ENCODE measurements at regions not wholly inside any gene's neighbourhood (a gene's known extent, or its start where the extent isn't known, plus 50 kb on each side); places are given as distances from the start of the nearest gene placed in this dataset.

DNA sequence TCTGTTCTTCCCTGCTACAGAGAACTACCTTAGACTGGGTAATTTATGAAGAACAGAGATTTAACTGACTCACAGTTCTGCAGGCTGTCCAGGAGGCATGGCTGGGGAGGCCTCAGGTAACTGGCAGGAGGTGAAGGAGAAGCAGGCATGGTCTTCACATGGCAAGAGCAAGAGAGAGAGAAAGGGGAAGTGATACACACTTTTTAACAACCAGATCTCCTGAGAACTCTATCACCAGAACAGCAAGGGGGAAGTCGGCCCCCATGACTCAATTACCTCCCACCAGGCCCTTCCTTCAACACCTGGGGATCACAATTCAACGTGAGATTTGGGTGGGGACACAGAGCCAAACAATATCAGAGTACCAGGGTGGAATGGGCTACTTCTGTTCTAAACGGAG is 766.8 kb downstream of the TLE1 start:
- Histone ChIP-seq H3F3A (ENCODE audit: control insufficient read depth, insufficient read depth) (no peaks in the 10 kb centered on the region), H3K27ac (ENCODE audit: low read depth, low read length) (no peak overlapping the region), H3K4me1 (ENCODE audit: control insufficient read depth, low read length) (no peaks in the 10 kb centered on the region), H3K9me3 (ENCODE audit: control insufficient read depth, insufficient read depth, low read length) (no peaks in the 10 kb centered on the region), H3K4me2 (ENCODE audit: low read length) (no peak overlapping the region), H3K9me2 (replicated peaks; ENCODE audit: control insufficient read depth, low read length) (no peaks in the 10 kb centered on the region), H3K79me2 (ENCODE audit: control insufficient read depth, low read length) (no peaks in the 10 kb centered on the region), H3K27me3 (ENCODE audit: control insufficient read depth, low read length) (no peaks in the 10 kb centered on the region), H3K36me3 (ENCODE audit: control insufficient read depth, low read length) (no peaks in the 10 kb centered on the region), H3K4me3 (ENCODE audit: low read length) (no peak overlapping the region), H4K20me1 (ENCODE audit: control insufficient read depth, insufficient read depth, low read depth, low read length) (no peaks in the 10 kb centered on the region)
- no peak for TF ChIP-seq EZH2phosphoT487 (IDR thresholded peaks at IDR 0.05; ENCODE audit: borderline replicate concordance, low read length)
- TF ChIP-seq, protein P1, sequence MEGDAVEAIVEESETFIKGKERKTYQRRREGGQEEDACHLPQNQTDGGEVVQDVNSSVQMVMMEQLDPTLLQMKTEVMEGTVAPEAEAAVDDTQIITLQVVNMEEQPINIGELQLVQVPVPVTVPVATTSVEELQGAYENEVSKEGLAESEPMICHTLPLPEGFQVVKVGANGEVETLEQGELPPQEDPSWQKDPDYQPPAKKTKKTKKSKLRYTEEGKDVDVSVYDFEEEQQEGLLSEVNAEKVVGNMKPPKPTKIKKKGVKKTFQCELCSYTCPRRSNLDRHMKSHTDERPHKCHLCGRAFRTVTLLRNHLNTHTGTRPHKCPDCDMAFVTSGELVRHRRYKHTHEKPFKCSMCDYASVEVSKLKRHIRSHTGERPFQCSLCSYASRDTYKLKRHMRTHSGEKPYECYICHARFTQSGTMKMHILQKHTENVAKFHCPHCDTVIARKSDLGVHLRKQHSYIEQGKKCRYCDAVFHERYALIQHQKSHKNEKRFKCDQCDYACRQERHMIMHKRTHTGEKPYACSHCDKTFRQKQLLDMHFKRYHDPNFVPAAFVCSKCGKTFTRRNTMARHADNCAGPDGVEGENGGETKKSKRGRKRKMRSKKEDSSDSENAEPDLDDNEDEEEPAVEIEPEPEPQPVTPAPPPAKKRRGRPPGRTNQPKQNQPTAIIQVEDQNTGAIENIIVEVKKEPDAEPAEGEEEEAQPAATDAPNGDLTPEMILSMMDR (IDR thresholded peaks at IDR 0.05; ENCODE audit: low read depth, low read length, poor library complexity, severe bottlenecking): no peak

- no peak overlapping the region for H3K4me3 ChIP-seq (ENCODE audit: low read length)
- H3K27ac ChIP-seq (ENCODE audit: low read depth, low read length): no peak overlapping the region
- H3K27me3 ChIP-seq (ENCODE audit: control insufficient read depth, low read length): no peaks in the 10 kb centered on the region
- no peaks in the 10 kb centered on the region for H3K9me3 ChIP-seq (ENCODE audit: control insufficient read depth, insufficient read depth, low read length)
- no peak for TF ChIP-seq EZH2phosphoT487 (IDR thresholded peaks at IDR 0.05; ENCODE audit: borderline replicate concordance, low read length)
- TF ChIP-seq, protein P1 (IDR thresholded peaks at IDR 0.05; ENCODE audit: low read depth, low read length, poor library complexity, severe bottlenecking): no peak
- H3F3A ChIP-seq (ENCODE audit: control insufficient read depth, insufficient read depth): no peaks in the 10 kb centered on the region
- no peaks in the 10 kb centered on the region for H3K79me2 ChIP-seq (ENCODE audit: control insufficient read depth, low read length)
- H3K9me2 ChIP-seq (replicated peaks; ENCODE audit: control insufficient read depth, low read length): no peaks in the 10 kb centered on the region
- no peak overlapping the region for H3K4me2 ChIP-seq (ENCODE audit: low read length)
- no peaks in the 10 kb centered on the region for H4K20me1 ChIP-seq (ENCODE audit: control insufficient read depth, insufficient read depth, low read depth, low read length)
- no peaks in the 10 kb centered on the region for H3K4me1 ChIP-seq (ENCODE audit: control insufficient read depth, low read length)
- no peaks in the 10 kb centered on the region for H3K36me3 ChIP-seq (ENCODE audit: control insufficient read depth, low read length)
Measured at GRCh38 chr9:80906728-80907127, 782.6 kb downstream of the TLE1 start.

- no peak overlapping the region for H3K4me3 ChIP-seq (ENCODE audit: low read length)
- H3F3A ChIP-seq (ENCODE audit: control insufficient read depth, insufficient read depth): no peaks in the 10 kb centered on the region
- H3K36me3 ChIP-seq (ENCODE audit: control insufficient read depth, low read length): no peaks in the 10 kb centered on the region
- H3K4me2 ChIP-seq (ENCODE audit: low read length): no peak overlapping the region
- H3K27ac ChIP-seq (ENCODE audit: low read depth, low read length): no peak overlapping the region
- no peaks in the 10 kb centered on the region for H3K27me3 ChIP-seq (ENCODE audit: control insufficient read depth, low read length)
- no peaks in the 10 kb centered on the region for H3K4me1 ChIP-seq (ENCODE audit: control insufficient read depth, low read length)
- H4K20me1 ChIP-seq (ENCODE audit: control insufficient read depth, insufficient read depth, low read depth, low read length): no peaks in the 10 kb centered on the region
- no peaks in the 10 kb centered on the region for H3K9me3 ChIP-seq (ENCODE audit: control insufficient read depth, insufficient read depth, low read length)
- TF ChIP-seq, protein P1 (IDR thresholded peaks at IDR 0.05; ENCODE audit: low read depth, low read length, poor library complexity, severe bottlenecking): no peak
- no peak for TF ChIP-seq EZH2phosphoT487 (IDR thresholded peaks at IDR 0.05; ENCODE audit: borderline replicate concordance, low read length)
- no peaks in the 10 kb centered on the region for H3K79me2 ChIP-seq (ENCODE audit: control insufficient read depth, low read length)
- H3K9me2 ChIP-seq (replicated peaks; ENCODE audit: control insufficient read depth, low read length): no peaks in the 10 kb centered on the region
Measured at GRCh38 chr9:80899208-80899607, 790.1 kb downstream of the TLE1 start.

DNA sequence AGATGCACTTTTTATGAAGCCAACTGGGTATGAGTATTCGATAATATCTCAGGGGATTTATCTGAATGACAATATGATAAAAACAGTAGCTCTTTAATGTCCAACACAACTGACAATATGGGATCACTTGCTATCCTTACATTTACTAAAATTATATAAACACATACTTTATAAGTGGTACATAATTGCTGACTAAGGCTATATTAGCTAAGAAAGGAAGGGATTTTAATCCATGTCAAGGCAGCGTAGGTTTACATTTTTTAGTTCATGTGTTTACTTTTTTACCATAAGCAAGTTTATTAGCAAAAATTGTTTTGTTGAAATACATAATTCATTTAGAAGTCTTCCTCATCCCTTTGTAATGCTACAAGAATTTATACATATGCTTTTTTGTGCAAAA is 796.2 kb downstream of the TLE1 start:
- no peaks in the 10 kb centered on the region for H3K9me3 ChIP-seq (ENCODE audit: control insufficient read depth, insufficient read depth, low read length)
- no peaks in the 10 kb centered on the region for H3F3A ChIP-seq (ENCODE audit: control insufficient read depth, insufficient read depth)
- H3K4me1 ChIP-seq (ENCODE audit: control insufficient read depth, low read length): no peaks in the 10 kb centered on the region
- H3K9me2 ChIP-seq (replicated peaks; ENCODE audit: control insufficient read depth, low read length): no peaks in the 10 kb centered on the region
- no peak overlapping the region for H3K27ac ChIP-seq (ENCODE audit: low read depth, low read length)
- TF ChIP-seq EZH2phosphoT487 (IDR thresholded peaks at IDR 0.05; ENCODE audit: borderline replicate concordance, low read length): no peak
- TF ChIP-seq, protein P1 (IDR thresholded peaks at IDR 0.05; ENCODE audit: low read depth, low read length, poor library complexity, severe bottlenecking): no peak
- H3K4me3 ChIP-seq (ENCODE audit: low read length): no peak overlapping the region
- no peaks in the 10 kb centered on the region for H3K27me3 ChIP-seq (ENCODE audit: control insufficient read depth, low read length)
- no peaks in the 10 kb centered on the region for H4K20me1 ChIP-seq (ENCODE audit: control insufficient read depth, insufficient read depth, low read depth, low read length)
- H3K36me3 ChIP-seq (ENCODE audit: control insufficient read depth, low read length): no peaks in the 10 kb centered on the region
- no peaks in the 10 kb centered on the region for H3K79me2 ChIP-seq (ENCODE audit: control insufficient read depth, low read length)
- H3K4me2 ChIP-seq (ENCODE audit: low read length): no peak overlapping the region
